ENCODE measurements at regions not wholly inside any gene's neighbourhood (a gene's known extent, or its start where the extent isn't known, plus 50 kb on each side); places are given as distances from the start of the nearest gene placed in this dataset.
A peak's percentile ranks its signal among the peaks of the same experiment; 100 is the strongest.

DNA sequence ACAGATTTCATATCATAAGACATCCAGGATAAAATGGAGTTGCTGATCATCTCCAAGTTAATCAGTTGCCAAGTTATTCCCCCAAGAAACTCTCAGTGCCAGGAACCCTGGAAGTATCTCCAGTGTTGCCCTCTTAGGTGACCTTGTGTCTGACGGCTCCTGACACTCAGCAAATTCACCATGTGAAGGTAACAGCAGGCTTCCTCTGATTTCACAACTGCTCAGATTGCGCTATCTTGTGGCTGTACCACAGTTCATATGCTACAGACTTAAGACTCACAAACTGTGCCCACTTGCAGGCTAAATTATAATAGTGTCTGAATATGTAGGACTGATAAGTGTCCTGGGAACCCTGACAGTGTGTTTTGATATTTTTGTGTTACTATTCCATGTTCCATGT is 186.6 kb upstream of the OPRM1 start:
- Histone ChIP-seq H2BK5ac (ENCODE audit: low read length) (no peak overlapping the region), H3K4me3 (ENCODE audit: low read length) (no peak overlapping the region), H3K36me3 (ENCODE audit: control insufficient read depth, insufficient read depth, low read length) (no peaks in the 10 kb centered on the region), H3K79me2 (ENCODE audit: control insufficient read depth, insufficient read depth, low read length) (no peaks in the 10 kb centered on the region), H3K27me3 (ENCODE audit: insufficient read depth, low read length, poor library complexity) (no peaks in the 10 kb centered on the region), H3K79me1 (ENCODE audit: low read length) (no peaks in the 10 kb centered on the region), H3K56ac (ENCODE audit: low read length) (no peak overlapping the region), H4K8ac (ENCODE audit: low read depth, low read length) (no peak overlapping the region), H3K4ac (ENCODE audit: low read depth, low read length) (no peak overlapping the region), H3K23ac (ENCODE audit: low read length) (no peak overlapping the region), H3K4me1 (ENCODE audit: control insufficient read depth, low read depth, low read length) (no peaks in the 10 kb centered on the region), H3K4me2 (ENCODE audit: low read length) (no peak overlapping the region), H2AK5ac (ENCODE audit: low read length) (no peak overlapping the region), H3K9ac (ENCODE audit: low read length) (no peak overlapping the region), H4K5ac (ENCODE audit: low read length) (no peak overlapping the region), H2BK120ac (ENCODE audit: low read depth, low read length) (no peak overlapping the region), H2BK15ac (replicated peaks; ENCODE audit: low read depth) (no peak overlapping the region), H3K18ac (ENCODE audit: low read length) (no peak overlapping the region), H3K27ac (ENCODE audit: low read depth, low read length) (no peak overlapping the region)
- no peak for DNase-seq
- no CpG with 5 or more reads among the region's 2 CpGs for WGBS (ENCODE audit: extremely low coverage, insufficient coverage, low lambda C conversion rate)

DNA sequence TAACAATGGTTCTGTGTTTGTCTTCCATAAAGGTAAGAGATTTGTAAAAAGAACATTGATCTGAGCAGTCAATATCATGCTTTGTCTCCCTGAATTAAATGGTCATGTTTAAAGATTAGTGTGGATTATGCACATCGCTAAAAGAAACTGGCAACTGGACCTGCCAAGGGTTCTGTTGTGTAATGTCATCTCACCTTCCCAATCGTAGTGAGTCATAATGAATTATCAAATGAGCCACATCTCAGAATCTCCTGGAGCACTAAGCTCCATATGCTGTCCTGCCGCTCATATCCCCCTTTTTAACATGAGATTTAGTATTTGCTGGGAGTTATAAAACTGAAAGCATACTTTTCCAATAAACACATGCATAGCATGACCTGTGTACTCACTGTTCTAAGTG is 187.0 kb upstream of the OPRM1 start:
- no peak for DNase-seq
- no peaks in the 10 kb centered on the region for H3K4me1 ChIP-seq (ENCODE audit: control insufficient read depth, low read depth, low read length)

GRCh38 chr6:153849072-153849779 is 189.8 kb upstream of the OPRM1 start:
- no peak overlapping the region for H4K8ac ChIP-seq (ENCODE audit: low read depth, low read length)
- no CpG with 5 or more reads among the region's 1 CpG for WGBS (ENCODE audit: extremely low coverage, insufficient coverage, low lambda C conversion rate)

More for the DNA sequence above, 187.0 kb upstream of the OPRM1 start:
- Histone ChIP-seq H2BK5ac (ENCODE audit: low read length) (no peak overlapping the region), H3K4ac (ENCODE audit: low read depth, low read length) (no peak overlapping the region), H3K4me3 (ENCODE audit: low read length) (no peak overlapping the region), H3K18ac (ENCODE audit: low read length) (no peak overlapping the region), H3K9ac (ENCODE audit: low read length) (no peak overlapping the region), H2AK5ac (ENCODE audit: low read length) (no peak overlapping the region), H3K56ac (ENCODE audit: low read length) (no peak overlapping the region), H3K27me3 (ENCODE audit: insufficient read depth, low read length, poor library complexity) (no peaks in the 10 kb centered on the region), H3K36me3 (ENCODE audit: control insufficient read depth, insufficient read depth, low read length) (no peaks in the 10 kb centered on the region), H2BK120ac (ENCODE audit: low read depth, low read length) (no peak overlapping the region), H3K79me2 (ENCODE audit: control insufficient read depth, insufficient read depth, low read length) (no peaks in the 10 kb centered on the region), H3K27ac (ENCODE audit: low read depth, low read length) (no peak overlapping the region), H2BK15ac (replicated peaks; ENCODE audit: low read depth) (no peak overlapping the region), H4K5ac (ENCODE audit: low read length) (no peak overlapping the region), H4K8ac (ENCODE audit: low read depth, low read length) (no peak overlapping the region), H3K79me1 (ENCODE audit: low read length) (no peaks in the 10 kb centered on the region), H3K23ac (ENCODE audit: low read length) (no peak overlapping the region), H3K4me2 (ENCODE audit: low read length) (no peak overlapping the region)
- no CpG with 5 or more reads among the region's 3 CpGs for WGBS (ENCODE audit: extremely low coverage, insufficient coverage, low lambda C conversion rate)

GRCh38 chr6:153843420-153843819 is 195.6 kb upstream of the OPRM1 start:
- Histone ChIP-seq H3K79me2 (ENCODE audit: control insufficient read depth, insufficient read depth, low read length) (no peaks in the 10 kb centered on the region), H4K5ac (ENCODE audit: low read length) (no peak overlapping the region), H3K4me1 (ENCODE audit: control insufficient read depth, low read depth, low read length) (no peaks in the 10 kb centered on the region), H3K36me3 (ENCODE audit: control insufficient read depth, insufficient read depth, low read length) (no peaks in the 10 kb centered on the region), H3K79me1 (ENCODE audit: low read length) (no peaks in the 10 kb centered on the region), H3K23ac (ENCODE audit: low read length) (no peak overlapping the region), H3K56ac (ENCODE audit: low read length) (no peak overlapping the region), H2BK120ac (ENCODE audit: low read depth, low read length) (no peak overlapping the region), H2BK15ac (replicated peaks; ENCODE audit: low read depth) (no peak overlapping the region), H2BK5ac (ENCODE audit: low read length) (no peak overlapping the region), H3K27ac (ENCODE audit: low read depth, low read length) (no peak overlapping the region), H3K9ac (ENCODE audit: low read length) (no peak overlapping the region), H3K4ac (ENCODE audit: low read depth, low read length) (no peak overlapping the region), H3K4me2 (ENCODE audit: low read length) (no peak overlapping the region), H3K18ac (ENCODE audit: low read length) (no peak overlapping the region), H3K4me3 (ENCODE audit: low read length) (no peak overlapping the region), H4K8ac (ENCODE audit: low read depth, low read length) (no peak overlapping the region), H2AK5ac (ENCODE audit: low read length) (no peak overlapping the region), H3K27me3 (ENCODE audit: insufficient read depth, low read length, poor library complexity) (no peaks in the 10 kb centered on the region)
- no peak for DNase-seq
- no CpG with 5 or more reads among the region's 4 CpGs for WGBS (ENCODE audit: extremely low coverage, insufficient coverage, low lambda C conversion rate)

More at GRCh38 chr6:153849072-153849779, 189.8 kb upstream of the OPRM1 start:
- no peak overlapping the region for H3K9ac ChIP-seq (ENCODE audit: low read length)
- no peak overlapping the region for H2BK15ac ChIP-seq (replicated peaks; ENCODE audit: low read depth)
- no peaks in the 10 kb centered on the region for H3K4me1 ChIP-seq (ENCODE audit: control insufficient read depth, low read depth, low read length)
- no peak overlapping the region for H4K5ac ChIP-seq (ENCODE audit: low read length)
- no peak overlapping the region for H3K4ac ChIP-seq (ENCODE audit: low read depth, low read length)
- no peak overlapping the region for H2BK5ac ChIP-seq (ENCODE audit: low read length)
- no peaks in the 10 kb centered on the region for H3K36me3 ChIP-seq (ENCODE audit: control insufficient read depth, insufficient read depth, low read length)
- H3K23ac ChIP-seq (ENCODE audit: low read length): no peak overlapping the region
- H3K56ac ChIP-seq (ENCODE audit: low read length): no peak overlapping the region
- no peak overlapping the region for H2AK5ac ChIP-seq (ENCODE audit: low read length)
- H3K4me3 ChIP-seq (ENCODE audit: low read length): no peak overlapping the region
- no peak overlapping the region for H3K18ac ChIP-seq (ENCODE audit: low read length)
- no peaks in the 10 kb centered on the region for H3K79me2 ChIP-seq (ENCODE audit: control insufficient read depth, insufficient read depth, low read length)
- H3K27ac ChIP-seq (ENCODE audit: low read depth, low read length): no peak overlapping the region
- no peaks in the 10 kb centered on the region for H3K27me3 ChIP-seq (ENCODE audit: insufficient read depth, low read length, poor library complexity)
- no peak overlapping the region for H2BK120ac ChIP-seq (ENCODE audit: low read depth, low read length)
- no peaks in the 10 kb centered on the region for H3K79me1 ChIP-seq (ENCODE audit: low read length)
- no peak overlapping the region for H3K4me2 ChIP-seq (ENCODE audit: low read length)
- DNase-seq: peak; percentile 12

DNA sequence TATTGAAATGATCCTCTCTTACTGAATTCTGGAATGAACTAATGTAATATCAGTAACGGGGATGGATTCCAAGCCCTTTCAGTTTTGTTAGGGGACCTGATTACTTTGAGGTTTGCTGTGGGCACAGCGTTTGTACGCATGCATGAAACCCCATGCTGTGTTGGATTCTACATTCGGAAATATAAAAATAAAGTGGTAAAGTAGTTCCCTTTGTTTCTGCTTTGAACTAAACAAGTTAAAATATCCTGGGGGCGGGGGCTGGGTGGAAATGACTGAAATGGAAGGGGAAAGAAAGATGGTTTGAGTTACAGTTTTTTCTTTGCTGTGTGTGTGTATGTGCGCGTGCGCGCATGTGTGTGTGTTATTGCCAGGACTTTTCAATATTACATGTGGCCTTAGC is 196.5 kb upstream of the OPRM1 start:
- WGBS (ENCODE audit: extremely low coverage, insufficient coverage, low lambda C conversion rate): no CpG with 5 or more reads among the region's 9 CpGs

More for the DNA sequence above, 196.5 kb upstream of the OPRM1 start:
- no peak overlapping the region for H2AK5ac ChIP-seq (ENCODE audit: low read length)
- H3K79me2 ChIP-seq (ENCODE audit: control insufficient read depth, insufficient read depth, low read length): no peaks in the 10 kb centered on the region
- no peak overlapping the region for H3K4ac ChIP-seq (ENCODE audit: low read depth, low read length)
- H3K27me3 ChIP-seq (ENCODE audit: insufficient read depth, low read length, poor library complexity): no peaks in the 10 kb centered on the region
- no peaks in the 10 kb centered on the region for H3K79me1 ChIP-seq (ENCODE audit: low read length)
- H2BK5ac ChIP-seq (ENCODE audit: low read length): no peak overlapping the region
- no peak overlapping the region for H3K18ac ChIP-seq (ENCODE audit: low read length)
- no peak overlapping the region for H3K9ac ChIP-seq (ENCODE audit: low read length)
- no peaks in the 10 kb centered on the region for H3K4me1 ChIP-seq (ENCODE audit: control insufficient read depth, low read depth, low read length)
- DNase-seq: no peak
- H3K23ac ChIP-seq (ENCODE audit: low read length): no peak overlapping the region
- no peak overlapping the region for H3K4me2 ChIP-seq (ENCODE audit: low read length)
- H2BK120ac ChIP-seq (ENCODE audit: low read depth, low read length): no peak overlapping the region
- no peak overlapping the region for H2BK15ac ChIP-seq (replicated peaks; ENCODE audit: low read depth)
- no peak overlapping the region for H3K27ac ChIP-seq (ENCODE audit: low read depth, low read length)
- H3K4me3 ChIP-seq (ENCODE audit: low read length): no peak overlapping the region
- no peaks in the 10 kb centered on the region for H3K36me3 ChIP-seq (ENCODE audit: control insufficient read depth, insufficient read depth, low read length)
- no peak overlapping the region for H3K56ac ChIP-seq (ENCODE audit: low read length)
- no peak overlapping the region for H4K5ac ChIP-seq (ENCODE audit: low read length)
- no peak overlapping the region for H4K8ac ChIP-seq (ENCODE audit: low read depth, low read length)

All from mesendoderm (in vitro differentiated cells).